ENCODE measurements at regions not wholly inside any gene's neighbourhood (a gene's known extent, or its start where the extent isn't known, plus 50 kb on each side); places are given as distances from the start of the nearest gene placed in this dataset.

- no peaks in the 10 kb centered on the region for H3K9me3 ChIP-seq (ENCODE audit: control insufficient read depth, insufficient read depth, low read depth, low read length)
- TF ChIP-seq POLR2AphosphoS5 (IDR thresholded peaks at IDR 0.05; ENCODE audit: low read depth, low read length) (no peak), REST (IDR thresholded peaks at IDR 0.05; ENCODE audit: insufficient read depth in 1 of 2, low read depth in 2 of 2, low read length in 1 of 2) (no peak), CTCF (IDR thresholded peaks at IDR 0.05) (no peak), TCF7L2 (IDR thresholded peaks at IDR 0.05; ENCODE audit: low read depth, low read length) (no peak), SIN3A (IDR thresholded peaks at IDR 0.05; ENCODE audit: borderline replicate concordance, insufficient read depth, low read depth, low read length) (no peak)
- no peak overlapping the region for H3K4me3 ChIP-seq (ENCODE audit: low read depth in 2 of 2, low read length in 2 of 2)
- H3K4me1 ChIP-seq (ENCODE audit: control insufficient read depth, insufficient read depth, low read length): no peaks in the 10 kb centered on the region
- ATAC-seq (no peak), DNase-seq (ENCODE audit: low read depth, low spot score) (no peak)
- CTCF ChIA-PET: no interaction called here
- no peaks in the 10 kb centered on the region for H3K36me3 ChIP-seq (ENCODE audit: control insufficient read depth, insufficient read depth, low read length)
- in situ Hi-C loops (cut with HindIII; ENCODE audit: low pct_unique_long_range_greater_than_20kb, low sequenced_read_pairs): no loop called here
- BruUV-seq (replicated peaks): no TSS peak
- no peak overlapping the region for H3K27ac ChIP-seq (ENCODE audit: low read length)
- no peaks in the 10 kb centered on the region; the same call in 1 of the 2 replicates for H3K27me3 ChIP-seq (ENCODE audit: control insufficient read depth, insufficient read depth, low read length)
- intact Hi-C loops (cut with micrococcal nuclease; ENCODE audit: unreplicated experiment): no loop called here
- POLR2A ChIA-PET: interaction anchor here (0.6 kb wide), 1 partner anchor 97 kb away, joined by 3 read pairs; no protein-coding TSS in a partner anchor
Observed at GRCh38 chr16:86180244-86180643, 281.3 kb downstream of the IRF8 start.

GRCh38 chr16:86180780-86181179 lies 281.8 kb downstream of the IRF8 start:
- ChIA-PET CTCF (no interaction called here), POLR2A (no interaction called here)
- no peak for TF ChIP-seq TCF7L2 (IDR thresholded peaks at IDR 0.05; ENCODE audit: low read depth, low read length)
- no peak for TF ChIP-seq CTCF (IDR thresholded peaks at IDR 0.05)
- TF ChIP-seq SIN3A (IDR thresholded peaks at IDR 0.05; ENCODE audit: borderline replicate concordance, insufficient read depth, low read depth, low read length): no peak
- TF ChIP-seq REST (IDR thresholded peaks at IDR 0.05; ENCODE audit: insufficient read depth in 1 of 2, low read depth in 2 of 2, low read length in 1 of 2): no peak
- TF ChIP-seq POLR2AphosphoS5 (IDR thresholded peaks at IDR 0.05; ENCODE audit: low read depth, low read length): no peak
- no peak for ATAC-seq
- Histone ChIP-seq H3K27ac (ENCODE audit: low read length) (no peak overlapping the region), H3K27me3 (ENCODE audit: control insufficient read depth, insufficient read depth, low read length) (no peaks in the 10 kb centered on the region; the same call in 1 of the 2 replicates), H3K36me3 (ENCODE audit: control insufficient read depth, insufficient read depth, low read length) (no peaks in the 10 kb centered on the region), H3K4me3 (ENCODE audit: low read depth in 2 of 2, low read length in 2 of 2) (no peak overlapping the region), H3K9me3 (ENCODE audit: control insufficient read depth, insufficient read depth, low read depth, low read length) (no peaks in the 10 kb centered on the region), H3K4me1 (ENCODE audit: control insufficient read depth, insufficient read depth, low read length) (no peaks in the 10 kb centered on the region)
- intact Hi-C loops (cut with micrococcal nuclease; ENCODE audit: unreplicated experiment): no loop called here
- in situ Hi-C loops (cut with HindIII; ENCODE audit: low pct_unique_long_range_greater_than_20kb, low sequenced_read_pairs): no loop called here
- DNase-seq (ENCODE audit: low read depth, low spot score): no peak
- no TSS peak for BruUV-seq (replicated peaks)

All from Panc1 (cell line).